Myocyte (in vitro differentiated cells): ENCODE measurements at regions not wholly inside any gene's neighbourhood (a gene's known extent, or its start where the extent isn't known, plus 50 kb on each side); places are given as distances from the start of the nearest gene placed in this dataset.
A peak's percentile ranks its signal among the peaks of the same experiment; 100 is the strongest.

ENCODE experiments used
- DNase-seq: peaks from one replicate; pipeline ENCODE4 v3.0.0-alpha.2; 2012; ENCODE audit warnings: low read depth

DNA sequence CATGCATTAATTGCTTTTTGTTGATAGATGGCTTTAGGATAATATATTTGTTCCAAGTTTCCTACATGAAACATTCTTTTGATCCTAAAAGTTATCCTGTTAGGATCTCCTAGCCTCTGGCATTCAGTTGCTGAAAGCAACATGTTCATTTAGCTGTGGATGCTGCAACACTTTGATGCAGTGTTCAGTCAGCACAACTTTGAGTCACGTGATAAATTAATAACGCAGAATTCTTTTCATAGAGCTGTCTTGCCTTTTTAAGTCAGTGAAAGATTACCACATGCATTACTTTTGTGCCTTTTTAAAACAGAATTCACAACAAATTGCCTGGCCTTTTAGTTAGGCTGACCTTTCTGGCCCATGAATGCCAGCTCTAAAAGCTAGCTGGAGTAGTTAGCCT is 1467.9 kb upstream of the ZEB2 start:
- DNase-seq, result no peak

- DNase-seq, result no peak
Observed at GRCh38 chr2:145985517-145985916, 1465.6 kb upstream of the ZEB2 start.

DNA sequence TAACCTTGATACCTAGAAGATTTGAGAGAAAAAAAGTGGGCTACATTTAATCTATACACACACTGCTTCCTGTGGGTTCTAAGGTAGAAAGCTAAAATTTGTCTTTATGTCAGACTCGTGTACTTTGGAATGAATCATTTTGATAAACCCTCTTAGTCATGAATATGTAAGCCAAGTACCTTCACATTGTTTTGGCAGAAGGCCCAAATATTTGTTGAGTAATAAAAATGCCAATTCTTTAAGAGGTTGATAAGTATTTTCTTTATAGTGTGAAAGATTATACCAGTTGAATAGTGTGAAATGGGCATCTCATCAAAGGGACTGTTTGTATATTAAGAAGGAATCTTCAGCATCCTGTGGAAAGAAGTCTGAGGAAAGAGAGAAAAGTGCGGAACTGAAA is 1464.7 kb upstream of the ZEB2 start:
- no peak for DNase-seq

- no peak for DNase-seq
Observed at GRCh38 chr2:145980318-145980717, 1460.4 kb upstream of the ZEB2 start.

DNA sequence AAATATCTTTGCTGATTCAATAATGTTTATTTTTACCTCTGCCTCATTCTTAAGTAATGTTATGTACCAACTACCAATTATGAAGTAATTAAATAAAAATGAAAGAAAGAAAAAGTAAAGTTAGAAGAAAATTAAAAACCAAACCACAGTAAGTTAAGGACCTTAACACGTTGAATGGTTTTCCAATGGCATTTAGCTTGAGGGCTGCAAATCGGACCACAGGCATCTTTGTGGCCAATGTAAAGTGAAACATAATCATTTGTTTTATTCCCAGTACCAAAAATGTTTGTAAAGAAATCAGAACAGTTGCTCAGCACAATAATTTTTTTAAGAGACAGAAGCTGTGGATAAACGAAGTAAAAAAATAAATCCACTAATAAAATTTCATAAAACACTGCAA is 1455.5 kb upstream of the ZEB2 start:
- DNase-seq, result peak; percentile 22

DNA sequence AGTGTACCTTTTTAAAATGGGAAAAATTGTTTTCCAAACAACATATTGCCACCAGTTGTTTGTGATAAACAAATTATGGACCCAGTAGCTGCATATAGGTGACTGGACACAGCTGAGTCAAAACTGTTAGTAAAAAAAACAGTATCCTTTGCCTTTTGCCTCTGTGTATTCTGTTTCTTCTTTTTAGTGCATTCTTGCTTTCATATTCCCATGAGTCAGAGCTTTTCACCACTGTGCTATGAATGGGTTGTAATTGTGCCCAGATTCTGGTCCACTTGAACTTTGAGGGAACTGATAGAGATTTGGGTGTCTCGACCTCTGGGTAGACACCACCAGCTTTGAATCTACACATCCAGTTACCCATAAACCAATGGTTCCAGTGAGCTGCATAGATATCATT is 1441.9 kb upstream of the ZEB2 start:
- no peak for DNase-seq

- no peak for DNase-seq
Observed at GRCh38 chr2:145960479-145961163, 1440.7 kb upstream of the ZEB2 start.

- no peak for DNase-seq
Observed at GRCh38 chr2:145958611-145959010, 1438.7 kb upstream of the ZEB2 start.

- peak; percentile 10 for DNase-seq
Observed at GRCh38 chr2:145957929-145958328, 1438.0 kb upstream of the ZEB2 start.

GRCh38 chr2:145939949-145940348 is 1420.0 kb upstream of the ZEB2 start:
- no peak for DNase-seq

DNA sequence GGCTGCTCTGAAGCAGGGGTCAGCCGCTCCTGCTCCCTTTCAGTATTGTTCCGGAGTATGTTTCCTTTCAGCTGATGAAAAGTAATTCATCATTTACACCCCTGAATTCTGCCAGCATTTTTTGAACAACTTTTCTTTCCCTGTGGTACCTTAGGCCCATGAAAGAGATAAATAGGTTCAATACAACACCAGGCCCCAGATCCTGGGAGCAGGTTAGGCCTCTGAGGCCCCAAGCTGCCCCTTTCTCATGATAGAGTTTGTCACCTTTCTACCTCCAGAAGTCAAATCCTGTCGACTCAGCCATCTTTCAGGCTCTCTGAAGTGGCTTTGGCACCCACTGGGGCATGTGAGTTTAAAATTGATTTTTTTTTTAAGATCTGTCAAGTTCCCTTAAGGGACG is 1415.1 kb upstream of the ZEB2 start:
- DNase-seq, result no peak

- DNase-seq, result no peak
Observed at GRCh38 chr2:145931781-145932395, 1412.0 kb upstream of the ZEB2 start.

DNA sequence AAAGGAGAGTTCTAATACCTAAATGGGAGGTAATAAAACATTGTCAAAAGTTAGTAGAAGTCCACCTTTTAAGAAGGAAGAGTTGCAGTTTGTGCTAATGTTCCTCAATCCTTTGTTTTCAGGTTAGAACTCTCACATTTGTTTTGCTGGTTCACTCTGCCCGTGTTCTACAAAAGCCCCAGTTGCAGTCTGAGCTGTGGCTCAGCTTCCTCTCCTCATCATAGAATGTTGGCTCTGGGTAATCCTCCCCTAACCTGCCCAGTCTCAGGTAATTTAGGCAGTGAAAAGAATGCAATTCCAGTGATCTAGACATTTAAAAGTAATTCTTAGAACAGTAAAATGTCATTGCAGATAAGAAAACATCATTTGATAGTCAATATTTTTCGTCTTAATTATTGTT is 1410.4 kb upstream of the ZEB2 start:
- no peak for DNase-seq

- DNase-seq, result no peak
Observed at GRCh38 chr2:145927131-145927950, 1407.4 kb upstream of the ZEB2 start.

DNA sequence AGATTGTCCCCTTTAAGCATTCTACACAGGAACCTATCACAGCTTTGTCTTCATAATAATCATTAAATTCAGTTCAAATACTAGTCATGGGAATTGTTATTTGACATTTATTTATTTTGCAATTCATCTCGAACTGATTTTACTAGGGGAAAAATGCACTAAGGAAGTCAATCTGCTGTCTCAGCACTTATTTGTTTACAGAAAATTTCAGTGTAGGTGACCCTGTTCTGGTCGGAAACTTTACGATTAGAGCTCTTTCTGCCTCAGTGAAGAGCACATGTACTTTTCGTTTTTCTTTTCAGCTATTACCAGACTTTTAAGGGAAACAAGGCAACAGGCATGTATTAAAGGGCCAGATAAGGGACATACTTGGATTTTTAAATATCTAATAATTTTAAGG is 1405.7 kb upstream of the ZEB2 start:
- DNase-seq, result no peak

- DNase-seq, result peak; percentile 21
Observed at GRCh38 chr2:145919477-145919876, 1399.6 kb upstream of the ZEB2 start.

DNA sequence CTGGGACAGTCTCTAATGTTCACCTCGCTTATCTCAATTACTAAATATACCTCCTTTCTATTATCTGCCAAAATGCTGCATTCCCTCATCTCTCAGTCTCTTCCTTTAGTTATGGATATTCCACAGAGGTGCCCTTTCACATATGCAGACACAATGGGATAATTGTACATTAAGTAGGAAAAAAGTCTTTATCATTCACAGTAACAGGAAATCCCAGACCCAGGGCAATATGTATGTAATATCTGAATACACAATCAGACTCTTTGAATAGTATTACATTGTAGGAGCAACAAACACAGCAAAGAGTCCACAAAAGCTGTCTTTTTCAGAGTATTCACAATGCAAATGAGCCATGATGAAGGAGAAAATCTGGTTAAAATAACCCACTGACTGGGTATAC is 1399.0 kb upstream of the ZEB2 start:
- no peak for DNase-seq

DNA sequence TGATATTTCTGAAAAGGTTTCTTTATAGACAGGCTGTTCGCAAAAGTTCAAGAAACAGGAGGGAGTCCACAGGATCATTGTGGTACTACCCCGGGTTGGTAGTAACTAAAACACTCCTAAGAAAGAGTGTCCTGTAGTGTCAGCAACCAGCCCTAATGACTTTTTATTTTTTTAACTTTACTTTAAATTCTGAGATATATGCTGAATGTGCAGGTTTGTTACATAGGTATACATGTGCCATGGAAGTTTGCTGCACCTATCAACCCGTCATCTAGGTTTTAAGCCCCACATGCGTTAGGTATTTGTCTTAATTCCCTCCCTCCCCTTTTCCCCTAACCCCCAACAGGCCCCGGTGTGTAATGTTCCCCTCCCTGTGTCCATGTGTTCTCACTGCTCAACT is 1396.9 kb upstream of the ZEB2 start:
- no peak for DNase-seq

DNA sequence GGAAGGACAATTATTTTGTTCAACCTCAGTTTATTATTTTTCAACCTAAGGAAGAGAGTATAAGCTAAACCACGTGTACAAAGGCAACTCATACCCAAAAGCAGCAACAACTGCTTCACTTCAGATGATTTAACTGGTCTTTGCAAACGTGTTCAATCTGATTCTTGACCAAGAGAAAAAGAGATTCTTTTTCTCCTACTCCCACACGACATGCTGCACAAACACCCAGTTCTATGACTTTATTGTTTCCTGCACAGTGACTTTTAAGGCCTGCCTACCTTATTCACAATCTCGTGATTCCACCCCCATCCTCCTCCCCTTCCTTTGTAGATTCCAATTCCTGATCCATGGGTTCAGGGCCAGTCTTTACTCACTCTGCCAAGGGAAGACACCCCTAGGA is 1394.8 kb upstream of the ZEB2 start:
- DNase-seq, result no peak

GRCh38 chr2:145910416-145910815 is 1390.5 kb upstream of the ZEB2 start:
- DNase-seq, result no peak

DNA sequence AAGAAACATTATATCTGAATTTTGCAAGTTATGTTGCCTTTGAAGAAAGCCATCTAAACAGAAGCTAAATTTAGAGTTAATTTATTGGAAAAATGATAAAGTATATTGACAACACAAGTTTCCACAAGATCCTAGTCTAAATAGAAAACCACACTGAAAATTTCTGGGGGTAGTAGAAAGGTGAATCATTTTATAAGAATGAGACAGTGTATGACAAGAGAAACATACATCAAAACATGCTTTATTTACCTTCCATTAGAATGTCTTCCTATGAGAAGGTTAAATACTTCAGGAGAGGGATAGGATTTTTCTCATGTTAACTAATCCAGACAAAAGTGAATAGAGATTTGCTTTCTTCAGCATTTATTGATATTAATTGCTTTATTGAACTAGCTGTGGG is 1389.8 kb upstream of the ZEB2 start:
- no peak for DNase-seq

GRCh38 chr2:145909175-145909755 is 1389.3 kb upstream of the ZEB2 start:
- DNase-seq, result no peak
